ENCODE measurements at regions not wholly inside any gene's neighbourhood (a gene's known extent, or its start where the extent isn't known, plus 50 kb on each side); places are given as distances from the start of the nearest gene placed in this dataset.

DNA sequence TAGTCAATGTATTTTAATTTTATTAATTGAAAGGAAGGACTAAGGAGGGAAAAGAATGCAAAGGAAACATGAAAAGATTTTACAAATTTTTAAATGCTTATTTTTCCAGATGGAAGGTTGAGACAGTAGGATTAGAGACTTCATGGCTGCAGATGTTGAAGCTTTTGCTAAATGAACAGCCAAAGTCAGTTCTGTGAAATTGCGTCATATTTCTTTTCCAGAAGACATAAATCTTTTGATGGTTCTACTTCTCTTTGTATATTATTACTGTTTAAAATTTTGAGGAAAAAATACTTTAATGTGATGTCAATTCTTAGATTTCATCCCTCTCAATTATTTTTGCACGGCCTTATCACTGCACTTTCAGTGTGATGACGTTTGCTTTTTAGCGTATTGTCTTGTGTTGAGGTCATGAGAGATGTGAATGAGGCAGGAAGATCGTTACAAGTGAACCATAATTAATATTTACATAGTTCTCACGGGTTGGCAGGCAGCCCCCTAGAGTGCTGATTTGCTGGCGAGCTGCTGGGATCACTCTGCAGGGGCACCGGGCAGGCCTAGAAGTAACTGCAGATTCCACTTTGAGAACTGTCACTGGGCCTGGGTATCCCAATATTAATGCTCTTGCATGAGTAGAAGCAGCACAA is 158.1 kb downstream of the TBXT start:
- H3K4me3 ChIP-seq = no peak overlapping the region
- no peak for DNase-seq (ENCODE audit: low spot score)
- TF ChIP-seq POLR2A (IDR thresholded peaks at IDR 0.05) (no peak), CTCF (IDR thresholded peaks at IDR 0.05) (no peak), POLR2AphosphoS5 (IDR thresholded peaks at IDR 0.05) (no peak)
- peaks cover 31% of the 10 kb centered on the region for H3K27me3 ChIP-seq (replicated peaks; ENCODE audit: insufficient read depth)
- no peaks in the 10 kb centered on the region for H3K4me1 ChIP-seq (replicated peaks)
- no peaks in the 10 kb centered on the region for H3K36me3 ChIP-seq
- intact Hi-C loops (cut with DNase I) = no loop called here
- H3K27ac ChIP-seq = no peak overlapping the region
- 45% methylated on average over 8 of the region's 8 CpGs for WGBS
- no peaks in the 10 kb centered on the region for H3K9me3 ChIP-seq

- intact Hi-C loops (cut with DNase I) = no loop called here
- WGBS = 2% methylated on average over 68 of the region's 68 CpGs
- H3K36me3 ChIP-seq = no peaks in the 10 kb centered on the region
- H3K4me3 ChIP-seq = peak overlapping the region in 1 of 2 donors; percentile 2
- TF ChIP-seq POLR2A (IDR thresholded peaks at IDR 0.05) (no peak), POLR2AphosphoS5 (IDR thresholded peaks at IDR 0.05) (no peak)
- no peak for DNase-seq (ENCODE audit: low spot score)
- H3K9me3 ChIP-seq = no peaks in the 10 kb centered on the region
- H3K27me3 ChIP-seq (replicated peaks; ENCODE audit: insufficient read depth) = peaks cover 31% of the 10 kb centered on the region
- H3K4me1 ChIP-seq (replicated peaks) = no peaks in the 10 kb centered on the region
- no peak overlapping the region for H3K27ac ChIP-seq
Measured at GRCh38 chr6:166008441-166009369, 158.9 kb downstream of the TBXT start.

GRCh38 chr6:166007349-166008263 is 160.0 kb downstream of the TBXT start:
- H3K36me3 ChIP-seq = no peaks in the 10 kb centered on the region
- no peak for TF ChIP-seq CTCF (IDR thresholded peaks at IDR 0.05)
- no peak for TF ChIP-seq POLR2AphosphoS5 (IDR thresholded peaks at IDR 0.05)
- TF ChIP-seq POLR2A (IDR thresholded peaks at IDR 0.05) = no peak
- DNase-seq (ENCODE audit: low spot score) = no peak
- H3K4me3 ChIP-seq = no peak overlapping the region
- H3K9me3 ChIP-seq = no peaks in the 10 kb centered on the region
- H3K27me3 ChIP-seq (replicated peaks; ENCODE audit: insufficient read depth) = peaks cover 34% of the 10 kb centered on the region
- intact Hi-C loops (cut with DNase I) = no loop called here
- 10% methylated on average over 18 of the region's 18 CpGs for WGBS
- H3K4me1 ChIP-seq (replicated peaks) = no peaks in the 10 kb centered on the region
- H3K27ac ChIP-seq = no peak overlapping the region

DNA sequence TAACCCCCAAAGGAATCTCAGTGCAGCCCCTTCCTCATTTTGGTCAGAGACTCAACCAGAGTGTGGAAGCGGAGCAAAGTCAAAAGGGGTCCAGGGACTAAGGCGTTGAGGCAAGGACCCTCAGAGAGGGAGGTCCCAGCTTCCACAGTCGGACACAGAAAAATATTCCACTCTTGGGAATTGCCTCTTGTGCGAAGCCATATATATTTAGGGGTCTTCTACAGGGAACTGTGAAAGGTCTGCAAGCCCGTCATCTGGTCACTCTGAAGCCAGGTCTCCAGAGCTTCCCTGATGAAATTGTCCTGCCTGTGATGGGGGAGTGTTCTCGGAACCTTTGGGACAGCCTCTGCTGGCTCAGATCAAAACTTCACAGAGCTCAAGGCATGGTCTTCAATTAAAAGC is 160.8 kb downstream of the TBXT start:
- Histone ChIP-seq H3K4me1 (replicated peaks) (no peaks in the 10 kb centered on the region), H3K27ac (no peak overlapping the region), H3K4me3 (no peak overlapping the region), H3K36me3 (no peaks in the 10 kb centered on the region), H3K9me3 (no peaks in the 10 kb centered on the region), H3K27me3 (replicated peaks; ENCODE audit: insufficient read depth) (peaks cover 34% of the 10 kb centered on the region)
- DNase-seq (ENCODE audit: low spot score) = no peak
- WGBS = 12% methylated on average over 6 of the region's 6 CpGs
- intact Hi-C loops (cut with DNase I) = no loop called here
- TF ChIP-seq CTCF (IDR thresholded peaks at IDR 0.05) = no peak
- no peak for TF ChIP-seq POLR2AphosphoS5 (IDR thresholded peaks at IDR 0.05)
- no peak for TF ChIP-seq POLR2A (IDR thresholded peaks at IDR 0.05)

All from prostate gland (tissue), 2 donors.